Gastroesophageal sphincter (tissue), 4 donors: ENCODE measurements at regions not wholly inside any gene's neighbourhood (a gene's known extent, or its start where the extent isn't known, plus 50 kb on each side); places are given as distances from the start of the nearest gene placed in this dataset.

Source experiments
- ATAC-seq: fragments of 150-250 bp; one replicate; pipeline ENCODE4 v1.9.1; 2016; ENCODE audit warnings: mild to moderate bottlenecking, moderate library complexity
- H3K27ac ChIP-seq, 4 donors: fragments of 200-600 bp; sonication (generic) in 3 of 4; 1 replicate in 3 of 4; 2 replicates in 1 of 4; pipeline ENCODE4 v1.5.1; 2016 to 2019
- H3K27me3 ChIP-seq: fragments of 200-600 bp; sonication (generic); one replicate; pipeline ENCODE4 v1.5.1; 2019
- H3K36me3 ChIP-seq, 2 donors: fragments of 200-600 bp; sonication (generic); one replicate each; pipeline ENCODE4 v1.5.1; 2019; ENCODE audit warnings: control low read depth in 1 of 2
- H3K4me1 ChIP-seq, 3 donors: fragments of 200-600 bp; sonication (generic); 1 replicate in 2 of 3; 2 replicates in 1 of 3; pipeline ENCODE4 v1.5.1; 2016 to 2019; ENCODE audit warnings: control low read depth in 2 of 3
- H3K4me3 ChIP-seq, 2 donors: fragments of 200-600 bp; sonication (generic); one replicate each; pipeline ENCODE4 v1.5.1; 2019; ENCODE audit warnings: mild to moderate bottlenecking in 1 of 2, moderate library complexity in 1 of 2
- H3K9me3 ChIP-seq, 3 donors: fragments of 200-600 bp; sonication (generic); one replicate each; pipeline ENCODE4 v1.5.1; 2017 to 2019; ENCODE audit warnings: control low read depth in 2 of 3
- CTCF ChIP-seq, 4 experiments: fragments of 200-600 bp in 2 of 4; fragments of 450-650 bp in 2 of 4; sonication (generic) in 1 of 4; IDR thresholded peaks; one replicate each; pipeline ENCODE4 v1.5.1; 2017 to 2019; ENCODE audit warnings: antibody characterized with exemption in 4 of 4, mild to moderate bottlenecking in 2 of 4, moderate library complexity in 2 of 4
- EP300 ChIP-seq: sonication (generic); formaldehyde crosslinking; IDR thresholded peaks from one replicate; pipeline ENCODE4 v1.6.1; 2017; ENCODE audit warnings: antibody characterized with exemption, mild to moderate bottlenecking
- POLR2A ChIP-seq, 2 donors: fragments of 450-650 bp; IDR thresholded peaks; one replicate each; pipeline ENCODE4 v1.6.1; 2017; ENCODE audit warnings: antibody characterized with exemption in 2 of 2, mild to moderate bottlenecking in 2 of 2, moderate library complexity in 1 of 2
- POLR2AphosphoS5 ChIP-seq: sonication (generic); formaldehyde crosslinking; IDR thresholded peaks from one replicate; pipeline ENCODE4 v1.6.1; 2017; ENCODE audit warnings: antibody characterized with exemption
- whole genome bisulfite sequencing, 2 donors: methylation state at CpG; one replicate each; pipeline ENCODE4 v1.1.5; 2018; ENCODE audit warnings: low coverage in 1 of 2; 5-methylcytosine and 5-hydroxymethylcytosine counted together

- H3K27me3 ChIP-seq = peaks cover 43% of the 10 kb centered on the region
- TF ChIP-seq POLR2A (IDR thresholded peaks at IDR 0.05) = no peak
- no peak for TF ChIP-seq POLR2AphosphoS5
- TF ChIP-seq CTCF (IDR thresholded peaks at IDR 0.05) = no peak
- no peak for TF ChIP-seq EP300
- H3K36me3 ChIP-seq = no peaks in the 10 kb centered on the region
- ATAC-seq = no peak
- no peaks in the 10 kb centered on the region for H3K4me1 ChIP-seq
- H3K9me3 ChIP-seq = no peaks in the 10 kb centered on the region
- no peak overlapping the region for H3K4me3 ChIP-seq
- no peak overlapping the region for H3K27ac ChIP-seq
- WGBS, 2 donors = 51 to 82% methylated on average over 3 to 4 of the region's 7 CpGs
Observed at GRCh38 chr1:5009376-5010065, 355.1 kb downstream of the AJAP1 start.

- ATAC-seq = no peak
- no peaks in the 10 kb centered on the region for H3K36me3 ChIP-seq
- no peak overlapping the region for H3K27ac ChIP-seq
- peaks cover 21% of the 10 kb centered on the region for H3K27me3 ChIP-seq
- WGBS, 2 donors = 64 to 70% methylated on average over 4 to 5 of the region's 6 CpGs
- TF ChIP-seq POLR2AphosphoS5 = no peak
- TF ChIP-seq CTCF (IDR thresholded peaks at IDR 0.05) = no peak
- TF ChIP-seq EP300 = no peak
- TF ChIP-seq POLR2A (IDR thresholded peaks at IDR 0.05) = no peak
- H3K4me3 ChIP-seq = no peak overlapping the region
- no peaks in the 10 kb centered on the region for H3K4me1 ChIP-seq
- H3K9me3 ChIP-seq = no peaks in the 10 kb centered on the region
Observed at GRCh38 chr1:5005171-5005570, 350.8 kb downstream of the AJAP1 start.

- no peaks in the 10 kb centered on the region for H3K36me3 ChIP-seq
- H3K9me3 ChIP-seq = no peaks in the 10 kb centered on the region
- TF ChIP-seq CTCF (IDR thresholded peaks at IDR 0.05) (no peak), POLR2A (IDR thresholded peaks at IDR 0.05) (no peak), EP300 (no peak), POLR2AphosphoS5 (no peak)
- ATAC-seq = no peak
- H3K4me3 ChIP-seq = no peak overlapping the region
- no peaks in the 10 kb centered on the region for H3K4me1 ChIP-seq
- H3K27ac ChIP-seq = no peak overlapping the region
- 76 to 83% methylated on average over 2 of the region's 2 CpGs for WGBS, 2 donors
- H3K27me3 ChIP-seq = peaks cover 23% of the 10 kb centered on the region
Observed at GRCh38 chr1:5002676-5003075, 348.3 kb downstream of the AJAP1 start.

GRCh38 chr1:5001466-5001865 is 347.1 kb downstream of the AJAP1 start:
- H3K4me3 ChIP-seq = no peak overlapping the region
- H3K9me3 ChIP-seq = no peaks in the 10 kb centered on the region
- peaks cover 20% of the 10 kb centered on the region for H3K27me3 ChIP-seq
- no peak for TF ChIP-seq EP300
- TF ChIP-seq CTCF (IDR thresholded peaks at IDR 0.05) = no peak
- TF ChIP-seq POLR2AphosphoS5 = no peak
- no peak for TF ChIP-seq POLR2A (IDR thresholded peaks at IDR 0.05)
- H3K4me1 ChIP-seq = no peaks in the 10 kb centered on the region
- WGBS, 2 donors = 41 to 58% methylated on average over 3 to 5 of the region's 5 CpGs
- no peak overlapping the region for H3K27ac ChIP-seq
- no peaks in the 10 kb centered on the region for H3K36me3 ChIP-seq
- ATAC-seq = no peak

- Histone ChIP-seq H3K27me3 (peaks cover 43% of the 10 kb centered on the region), H3K4me1 (no peaks in the 10 kb centered on the region), H3K4me3 (no peak overlapping the region), H3K9me3 (peaks cover 0 to 11% (median 0%) of the 10 kb centered on the region in 3 donors), H3K36me3 (no peaks in the 10 kb centered on the region), H3K27ac (no peak overlapping the region)
- TF ChIP-seq POLR2AphosphoS5 (no peak), EP300 (no peak), POLR2A (IDR thresholded peaks at IDR 0.05) (no peak), CTCF (IDR thresholded peaks at IDR 0.05) (no peak)
- no peak for ATAC-seq
- 20 to 22% methylated on average over 3 to 5 of the region's 5 CpGs for WGBS, 2 donors
Observed at GRCh38 chr1:4986306-4986705, 331.9 kb downstream of the AJAP1 start.
